Spleen (tissue), 11 donors: ENCODE measurements at regions not wholly inside any gene's neighbourhood (a gene's known extent, or its start where the extent isn't known, plus 50 kb on each side); places are given as distances from the start of the nearest gene placed in this dataset.

Source experiments
- DNase-seq: peaks from one replicate; pipeline ENCODE4 v3.0.0-alpha.2; 2020
- H3K27ac ChIP-seq, 8 donors: fragments of 200-600 bp; sonication (generic) in 7 of 8; 1 replicate in 4 of 8; 2 replicates in 4 of 8; pipeline versions ENCODE4 v1.5.0 to v1.8.0; 2016 to 2021; ENCODE audit warnings: inconsistent platforms in 4 of 8, mild to moderate bottlenecking in 4 of 8, moderate library complexity in 1 of 8
- H3K27me3 ChIP-seq, 7 donors: fragments of 200-600 bp; sonication (generic) in 6 of 7; replicated peaks in 1 of 7; 1 replicate in 4 of 7; 2 replicates in 3 of 7; pipeline versions ENCODE4 v1.5.0 to v1.8.0; 2016 to 2021; ENCODE audit warnings: inconsistent platforms in 3 of 7, mild to moderate bottlenecking in 1 of 7
- H3K36me3 ChIP-seq, 6 donors: fragments of 200-600 bp; sonication (generic) in 5 of 6; 1 replicate in 4 of 6; 2 replicates in 2 of 6; pipeline versions ENCODE4 v1.5.0 to v1.8.0; 2016 to 2021; ENCODE audit warnings: inconsistent platforms in 2 of 6
- H3K4me1 ChIP-seq, 6 donors: fragments of 200-600 bp; sonication (generic) in 5 of 6; 1 replicate in 3 of 6; 2 replicates in 3 of 6; pipeline versions ENCODE4 v1.5.0 to v1.8.0; 2016 to 2021; ENCODE audit warnings: inconsistent platforms in 3 of 6
- H3K4me3 ChIP-seq, 8 donors: fragments of 200-600 bp; sonication (generic) in 7 of 8; 1 replicate in 4 of 8; 2 replicates in 4 of 8; pipeline versions ENCODE4 v1.5.0 to v1.8.0; 2016 to 2021; ENCODE audit warnings: inconsistent platforms in 4 of 8, mild to moderate bottlenecking in 4 of 8, moderate library complexity in 2 of 8
- H3K9me3 ChIP-seq, 8 donors: fragments of 200-600 bp; sonication (generic) in 7 of 8; 1 replicate in 4 of 8; 2 replicates in 4 of 8; pipeline versions ENCODE4 v1.5.0 to v1.8.0; 2016 to 2021; ENCODE audit warnings: inconsistent platforms in 4 of 8
- CTCF ChIP-seq, 11 experiments: fragments of 200-600 bp in 7 of 11; fragments of 450-650 bp in 4 of 11; sonication (generic) in 4 of 11; IDR thresholded peaks in 8 of 11; conservative IDR thresholded peaks in 3 of 11; 1 replicate in 7 of 11; 2 replicates in 4 of 11; pipeline versions ENCODE4 v1.4.0 to v1.8.0; 2016 to 2021; ENCODE audit warnings: antibody characterized with exemption in 11 of 11, inconsistent platforms in 4 of 11, mild to moderate bottlenecking in 1 of 11
- POLR2A ChIP-seq, 3 donors: fragments of 450-650 bp; IDR thresholded peaks; one replicate each; pipeline ENCODE4 v1.5.1; 2017; ENCODE audit warnings: antibody characterized with exemption in 3 of 3, mild to moderate bottlenecking in 1 of 3
- POLR2AphosphoS5 ChIP-seq, 3 donors: sonication (generic); formaldehyde crosslinking; IDR thresholded peaks; one replicate each; pipeline ENCODE4 v1.5.1; 2017; ENCODE audit warnings: antibody characterized with exemption in 3 of 3
- WGBS, 5 donors: extraction: QIAGEN DNeasy Blood & Tissue Kit in 3 of 5; methylation state at CpG; one replicate each; pipeline versions ENCODE4 v1.1.5 to v1.1.7; 2013 to 2018; 5-methylcytosine and 5-hydroxymethylcytosine counted together
- intact Hi-C: fragments of 100-400 bp; cut with DNase I; formaldehyde crosslinking; loops from one replicate; pipeline ENCODE4 v1.15.0; 2023; ENCODE audit warnings: low total_unique reads
- donor health status: healthy with polysubstance abuse.
- donor health status: DM: no; HTN: no; CAD: no; lungs with moderate emphysema.
- donor health status: DM: no; HTN: no; CAD: no.
- donor health status: Bipolar disorder and iron deficiency.
- donor health status: healthy.
- donor health status: DM: no; HTN: no; CAD: no.
- donor health status: DM: yes; HTN: yes; CAD: no.

DNA sequence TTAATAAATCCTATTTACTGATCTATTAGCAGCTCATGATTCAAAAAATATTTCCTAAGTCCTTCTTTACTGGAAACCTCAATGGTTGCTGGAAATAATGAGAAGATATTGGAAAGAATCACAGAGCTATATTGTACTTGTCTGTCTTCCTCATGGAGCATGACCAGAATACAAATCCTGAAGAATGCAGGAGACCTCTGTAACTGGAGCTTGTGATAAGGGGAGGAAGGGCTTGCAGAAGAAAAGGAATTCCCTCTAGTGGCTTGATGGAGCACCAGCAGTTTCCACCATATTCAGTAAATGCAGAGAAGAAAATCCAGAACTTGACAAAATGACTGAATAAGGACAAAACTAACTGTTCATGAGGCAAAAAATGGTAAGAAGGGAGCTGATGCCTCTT lies 1333.1 kb downstream of the EFNB2 start:
- H3K4me3 ChIP-seq, result no peak overlapping the region
- no peak for TF ChIP-seq POLR2A (IDR thresholded peaks at IDR 0.05)
- TF ChIP-seq POLR2AphosphoS5 (IDR thresholded peaks at IDR 0.05), result no peak
- peak in 7 of 11 experiments; percentile 11 to 48 (median 25) for TF ChIP-seq CTCF (IDR thresholded peaks at IDR 0.05 in 8 of 11, conservative IDR thresholded peaks at IDR 0.05 in 3 of 11)
- intact Hi-C loops, result no loop called here
- H3K4me1 ChIP-seq, result no peaks in the 10 kb centered on the region
- H3K27ac ChIP-seq, result no peak overlapping the region
- no peaks in the 10 kb centered on the region for H3K9me3 ChIP-seq
- no peak for DNase-seq
- H3K27me3 ChIP-seq, result no peaks in the 10 kb centered on the region
- H3K36me3 ChIP-seq, result no peaks in the 10 kb centered on the region

DNA sequence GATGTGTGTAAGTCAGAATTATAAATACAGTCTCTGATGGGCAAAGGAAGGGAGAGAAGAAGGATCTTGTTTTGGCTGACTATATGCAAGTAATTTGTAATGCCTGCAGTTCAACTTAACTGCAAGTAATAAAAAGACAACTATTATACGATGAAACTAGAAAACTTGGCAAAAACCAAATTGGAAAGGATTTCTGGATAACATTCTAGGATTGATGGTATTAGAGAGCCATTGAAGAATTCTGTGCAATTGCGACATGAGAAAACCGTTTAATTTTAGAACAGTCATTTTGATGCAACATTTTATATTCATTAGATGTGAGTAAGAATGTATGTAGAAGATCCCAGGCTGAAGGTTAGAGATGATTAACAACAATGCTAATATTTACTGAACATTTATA lies 1334.1 kb downstream of the EFNB2 start:
- 75 to 84% (median 80%) methylated on average over 3 of the region's 3 CpGs for WGBS, 5 donors
- Histone ChIP-seq H3K27ac (no peak overlapping the region), H3K9me3 (no peaks in the 10 kb centered on the region), H3K36me3 (no peaks in the 10 kb centered on the region), H3K27me3 (no peaks in the 10 kb centered on the region), H3K4me1 (no peaks in the 10 kb centered on the region), H3K4me3 (no peak overlapping the region)
- DNase-seq, result no peak
- TF ChIP-seq CTCF (IDR thresholded peaks at IDR 0.05 in 8 of 11, conservative IDR thresholded peaks at IDR 0.05 in 3 of 11) (no peak), POLR2A (IDR thresholded peaks at IDR 0.05) (no peak), POLR2AphosphoS5 (IDR thresholded peaks at IDR 0.05) (no peak)
- intact Hi-C loops, result no loop called here

- H3K4me1 ChIP-seq, result no peaks in the 10 kb centered on the region
- no peak overlapping the region for H3K4me3 ChIP-seq
- no peaks in the 10 kb centered on the region for H3K9me3 ChIP-seq
- no peak for DNase-seq
- TF ChIP-seq POLR2A (IDR thresholded peaks at IDR 0.05) (no peak), POLR2AphosphoS5 (IDR thresholded peaks at IDR 0.05) (no peak), CTCF (IDR thresholded peaks at IDR 0.05 in 8 of 11, conservative IDR thresholded peaks at IDR 0.05 in 3 of 11) (no peak)
- no peaks in the 10 kb centered on the region for H3K27me3 ChIP-seq
- WGBS, 5 donors, result 56 to 72% (median 63%) methylated on average over 4 of the region's 4 CpGs
- H3K36me3 ChIP-seq, result no peaks in the 10 kb centered on the region
- intact Hi-C loops, result no loop called here
- no peak overlapping the region for H3K27ac ChIP-seq
Measured at GRCh38 chr13:105200181-105200580, 1335.3 kb downstream of the EFNB2 start.

GRCh38 chr13:105196052-105196451 lies 1339.4 kb downstream of the EFNB2 start:
- intact Hi-C loops, result no loop called here
- Histone ChIP-seq H3K27me3 (no peaks in the 10 kb centered on the region), H3K27ac (no peak overlapping the region), H3K4me3 (no peak overlapping the region), H3K36me3 (no peaks in the 10 kb centered on the region), H3K9me3 (no peaks in the 10 kb centered on the region), H3K4me1 (no peaks in the 10 kb centered on the region)
- no peak for DNase-seq
- no peak for TF ChIP-seq POLR2AphosphoS5 (IDR thresholded peaks at IDR 0.05)
- no peak for TF ChIP-seq CTCF (IDR thresholded peaks at IDR 0.05 in 8 of 11, conservative IDR thresholded peaks at IDR 0.05 in 3 of 11)
- 90 to 93% (median 92%) methylated on average over 5 of the region's 5 CpGs for WGBS, 5 donors
